Activated CD4-positive, alpha-beta T cell treated with anti-CD3 and anti-CD28 coated beads for 36 hours (primary cell): ENCODE measurements at regions not wholly inside any gene's neighbourhood (a gene's known extent, or its start where the extent isn't known, plus 50 kb on each side); places are given as distances from the start of the nearest gene placed in this dataset.
"Not testable (repeated sequence)": the region's sequence is repeated elsewhere in the genome, so short reads cannot be mapped to it uniquely, and the experiment has no call there.

Experiments
- ATAC-seq: fragments of 200-7000 bp; cut with Tn5 transposase; one replicate; pipeline ENCODE4 v1.10.0; 2021; ENCODE audit warnings: mild to moderate bottlenecking, moderate library complexity
- CTCF ChIA-PET: fragments of 350-600 bp; sonication (Branson Sonifier 250); formaldehyde crosslinking; loops from one replicate; lab custom pipeline; 2021; ENCODE audit warnings: antibody characterized with exemption; lab: Charles Lee
- POLR2A ChIA-PET: fragments of 350-600 bp; sonication (Branson Sonifier 250); formaldehyde crosslinking; loops from one replicate; lab custom pipeline; 2021; ENCODE audit warnings: antibody characterized with exemption, inconsistent platforms; lab: Charles Lee
- DNase-seq: peaks from one replicate; pipeline ENCODE4 v3.0.0-alpha.2; 2020
- H3K27ac Mint-ChIP-seq: one replicate; pipeline ENCODE4 v1.8.0; 2021; ENCODE audit warnings: mixed read lengths
- H3K27me3 Mint-ChIP-seq: one replicate; pipeline ENCODE4 v1.8.0; 2021; ENCODE audit warnings: mixed read lengths
- H3K36me3 Mint-ChIP-seq: one replicate; pipeline ENCODE4 v1.8.0; 2021; ENCODE audit warnings: low read depth, mixed read lengths
- H3K4me1 Mint-ChIP-seq: one replicate; pipeline ENCODE4 v1.8.0; 2021; ENCODE audit warnings: mixed read lengths
- H3K4me3 Mint-ChIP-seq: one replicate; pipeline ENCODE4 v1.8.0; 2021; ENCODE audit warnings: mild to moderate bottlenecking, moderate library complexity, mixed read lengths
- H3K9me3 Mint-ChIP-seq: one replicate; pipeline ENCODE4 v1.8.0; 2021; ENCODE audit warnings: low read depth, mixed read lengths
- intact Hi-C, 2 experiments: fragments of 100-400 bp; cut with DNase I in 1 of 2; cut with micrococcal nuclease in 1 of 2; formaldehyde crosslinking; loops; one replicate each; pipeline versions ENCODE4 v1.14.2 to v1.15.1; 2022 to 2024; cut with DNase I, micrococcal nuclease

DNA sequence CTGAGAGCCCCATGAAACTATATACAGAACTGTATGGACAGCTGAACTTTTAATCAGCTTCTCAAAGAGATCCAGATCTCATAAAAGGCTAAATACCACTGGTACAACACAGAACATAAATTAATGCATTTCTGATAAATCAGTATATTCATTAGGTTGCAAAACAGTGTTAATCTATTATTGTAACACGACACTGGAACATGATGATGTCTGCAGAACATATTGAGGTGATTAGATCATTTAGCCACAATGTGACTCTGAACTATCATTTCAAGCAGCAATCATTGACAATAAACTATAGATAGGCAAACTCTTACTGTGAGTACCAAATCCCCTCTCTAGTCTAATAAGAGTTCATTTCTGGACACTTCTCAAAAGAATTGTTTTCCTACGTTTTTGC lies 50.3 kb downstream of the GASK1B start:
- ChIA-PET POLR2A (no interaction called here), CTCF (no interaction called here)
- no peaks in the 10 kb centered on the region for H3K27me3 Mint-ChIP-seq
- H3K36me3 Mint-ChIP-seq, result no peaks in the 10 kb centered on the region
- intact Hi-C loops, result no loop called here
- no peaks in the 10 kb centered on the region for H3K4me1 Mint-ChIP-seq
- ATAC-seq (no peak), DNase-seq (no peak)
- no peak overlapping the region for H3K27ac Mint-ChIP-seq
- no peaks in the 10 kb centered on the region for H3K9me3 Mint-ChIP-seq
- no peak overlapping the region for H3K4me3 Mint-ChIP-seq

- no peaks in the 10 kb centered on the region for H3K27me3 Mint-ChIP-seq
- H3K27ac Mint-ChIP-seq, result no peak overlapping the region
- POLR2A ChIA-PET, result no interaction called here
- CTCF ChIA-PET, result no interaction called here
- no peaks in the 10 kb centered on the region for H3K9me3 Mint-ChIP-seq
- no peak for DNase-seq
- intact Hi-C loops, result no loop called here
- H3K4me1 Mint-ChIP-seq, result no peaks in the 10 kb centered on the region
- no peak for ATAC-seq
- H3K36me3 Mint-ChIP-seq, result no peaks in the 10 kb centered on the region
- no peak overlapping the region for H3K4me3 Mint-ChIP-seq
Observed at GRCh38 chr4:158121161-158121579, 51.7 kb downstream of the GASK1B start.

GRCh38 chr4:158120645-158121151 lies 52.1 kb downstream of the GASK1B start:
- H3K9me3 Mint-ChIP-seq, DNase-seq, H3K27me3 Mint-ChIP-seq, H3K27ac Mint-ChIP-seq, ATAC-seq, H3K36me3 Mint-ChIP-seq, H3K4me1 Mint-ChIP-seq, POLR2A ChIA-PET, intact Hi-C loops, CTCF ChIA-PET, H3K4me3 Mint-ChIP-seq: not testable (repeated sequence)

GRCh38 chr4:158112611-158113010 lies 60.2 kb downstream of the GASK1B start:
- Mint-ChIP-seq H3K27ac (no peak overlapping the region), H3K4me1 (no peaks in the 10 kb centered on the region), H3K9me3 (no peaks in the 10 kb centered on the region), H3K4me3 (no peak overlapping the region), H3K36me3 (no peaks in the 10 kb centered on the region), H3K27me3 (peaks cover 4% of the 10 kb centered on the region)
- no peak for DNase-seq
- POLR2A ChIA-PET, result no interaction called here
- no peak for ATAC-seq
- intact Hi-C loops, result no loop called here
- CTCF ChIA-PET, result interaction anchor here (0.6 kb wide), 1 partner anchor 1349 kb away, joined by 3 read pairs; no protein-coding TSS in a partner anchor

GRCh38 chr4:158111241-158111640 lies 61.6 kb downstream of the GASK1B start:
- Mint-ChIP-seq H3K9me3 (no peaks in the 10 kb centered on the region), H3K27me3 (peaks cover 4% of the 10 kb centered on the region), H3K27ac (no peak overlapping the region), H3K36me3 (no peaks in the 10 kb centered on the region), H3K4me1 (no peaks in the 10 kb centered on the region), H3K4me3 (no peak overlapping the region)
- ATAC-seq (no peak), DNase-seq (no peak)
- ChIA-PET CTCF (no interaction called here), POLR2A (no interaction called here)
- intact Hi-C loops, result no loop called here

GRCh38 chr4:158102904-158103303 lies 69.9 kb downstream of the GASK1B start:
- intact Hi-C loops, result no loop called here
- Mint-ChIP-seq H3K4me3 (no peak overlapping the region), H3K9me3 (no peaks in the 10 kb centered on the region), H3K27me3 (no peaks in the 10 kb centered on the region), H3K4me1 (no peaks in the 10 kb centered on the region), H3K36me3 (no peaks in the 10 kb centered on the region), H3K27ac (no peak overlapping the region)
- ChIA-PET POLR2A (no interaction called here), CTCF (no interaction called here)
- DNase-seq, result no peak
- ATAC-seq, result no peak

DNA sequence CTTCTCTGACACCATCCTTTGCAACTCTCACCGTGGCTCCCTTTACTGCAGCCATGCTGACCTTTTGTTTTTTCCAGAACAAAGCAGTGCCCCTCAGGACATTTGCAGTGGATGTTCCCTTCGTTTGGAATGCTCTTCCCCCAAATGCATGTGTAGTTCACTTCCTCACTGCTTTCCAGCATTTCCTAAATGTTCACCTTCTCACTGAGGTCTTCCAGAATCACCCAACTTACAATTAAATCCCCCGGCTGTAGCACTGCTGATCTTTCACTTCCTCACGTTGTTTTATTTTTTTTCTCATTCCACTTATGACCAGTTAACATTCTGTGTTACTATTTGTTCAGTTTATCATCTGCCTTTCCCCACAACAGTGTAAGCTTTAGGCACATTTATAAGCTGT lies 73.1 kb downstream of the GASK1B start:
- POLR2A ChIA-PET, result no interaction called here
- intact Hi-C loops, result no loop called here
- H3K27ac Mint-ChIP-seq, result no peak overlapping the region
- H3K36me3 Mint-ChIP-seq, result no peaks in the 10 kb centered on the region
- ATAC-seq (no peak), DNase-seq (no peak)
- no peak overlapping the region for H3K4me3 Mint-ChIP-seq
- CTCF ChIA-PET, result no interaction called here
- H3K4me1 Mint-ChIP-seq, result no peaks in the 10 kb centered on the region
- no peaks in the 10 kb centered on the region for H3K27me3 Mint-ChIP-seq
- H3K9me3 Mint-ChIP-seq, result no peaks in the 10 kb centered on the region

- Mint-ChIP-seq H3K27me3 (no peaks in the 10 kb centered on the region), H3K27ac (no peak overlapping the region), H3K9me3 (no peaks in the 10 kb centered on the region), H3K4me3 (no peak overlapping the region), H3K4me1 (no peaks in the 10 kb centered on the region), H3K36me3 (no peaks in the 10 kb centered on the region)
- ATAC-seq, result no peak
- ChIA-PET CTCF (no interaction called here), POLR2A (no interaction called here)
- DNase-seq, result no peak
- intact Hi-C loops, result no loop called here
Observed at GRCh38 chr4:158098802-158099201, 74.0 kb downstream of the GASK1B start.

- Mint-ChIP-seq H3K4me1 (no peaks in the 10 kb centered on the region), H3K9me3 (no peaks in the 10 kb centered on the region), H3K4me3 (no peak overlapping the region), H3K36me3 (no peaks in the 10 kb centered on the region), H3K27ac (no peak overlapping the region), H3K27me3 (no peaks in the 10 kb centered on the region)
- intact Hi-C loops, result no loop called here
- ChIA-PET POLR2A (no interaction called here), CTCF (no interaction called here)
- ATAC-seq, result no peak
- no peak for DNase-seq
Observed at GRCh38 chr4:158094413-158095134, 78.3 kb downstream of the GASK1B start.

DNA sequence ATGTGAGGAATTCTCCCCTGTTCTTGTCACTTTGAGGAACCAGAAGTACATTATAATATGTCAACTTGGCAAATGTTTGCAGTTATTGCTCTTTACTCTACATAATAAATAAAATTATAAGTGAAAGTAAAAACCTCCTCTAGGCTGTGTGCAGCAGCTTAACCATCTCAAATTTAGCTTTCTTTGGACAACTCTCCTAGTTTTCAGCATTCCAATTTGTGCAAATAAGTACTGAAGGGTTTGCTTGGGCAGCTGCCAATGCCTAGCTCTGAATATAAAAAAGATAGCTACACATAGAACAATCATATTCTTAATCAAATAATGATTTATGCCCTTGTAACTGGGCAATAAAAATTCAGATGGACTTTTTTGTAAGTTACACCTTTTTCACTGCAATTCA lies 82.5 kb downstream of the GASK1B start:
- Mint-ChIP-seq H3K27ac (no peak overlapping the region), H3K4me1 (no peaks in the 10 kb centered on the region), H3K4me3 (no peak overlapping the region), H3K27me3 (no peaks in the 10 kb centered on the region), H3K9me3 (no peaks in the 10 kb centered on the region), H3K36me3 (no peaks in the 10 kb centered on the region)
- ChIA-PET POLR2A (no interaction called here), CTCF (interaction anchor here (0.8 kb wide), 1 partner anchor 606 kb away, joined by 3 read pairs; no protein-coding TSS in a partner anchor)
- DNase-seq (no peak), ATAC-seq (no peak)
- intact Hi-C loops, result no loop called here

DNA sequence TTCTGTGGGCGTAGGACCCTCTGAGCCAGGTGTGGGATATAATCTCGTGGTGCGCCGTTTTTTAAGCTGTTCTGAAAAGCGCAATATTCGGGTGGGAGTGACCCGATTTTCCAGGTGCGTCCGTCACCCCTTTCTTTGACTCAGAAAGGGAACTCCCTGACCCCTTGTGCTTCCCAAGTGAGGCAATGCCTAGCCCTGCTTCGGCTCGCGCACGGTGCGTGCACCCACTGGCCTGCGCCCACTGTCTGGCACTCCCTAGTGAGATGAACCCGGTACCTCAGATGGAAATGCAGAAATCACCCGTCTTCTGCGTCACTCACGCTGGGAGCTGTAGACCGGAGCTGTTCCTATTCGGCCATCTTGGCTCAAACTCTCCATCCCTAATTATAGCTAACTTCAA lies 82.9 kb downstream of the GASK1B start:
- POLR2A ChIA-PET, intact Hi-C loops: not testable (repeated sequence)

DNA sequence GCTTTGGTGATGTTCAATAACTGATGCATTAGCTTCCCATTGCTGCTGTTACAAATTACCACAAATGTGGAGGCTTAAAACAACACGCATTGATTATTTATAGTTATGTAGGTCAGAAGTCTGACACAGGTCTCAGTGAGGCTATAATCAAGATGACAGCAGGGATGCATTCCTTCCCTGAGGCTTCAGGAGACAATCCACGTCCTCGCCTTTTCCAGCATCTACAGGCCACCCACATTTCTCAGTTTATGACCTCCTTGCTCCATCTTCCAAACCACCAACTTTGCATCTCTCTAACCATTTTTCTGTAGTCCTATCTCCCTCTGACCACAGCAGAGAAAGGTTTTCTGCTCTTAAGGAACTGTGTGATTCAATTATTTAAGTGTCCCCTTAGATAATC lies 92.5 kb downstream of the GASK1B start:
- H3K9me3 Mint-ChIP-seq, result no peaks in the 10 kb centered on the region
- no peak overlapping the region for H3K27ac Mint-ChIP-seq
- H3K4me1 Mint-ChIP-seq, result no peaks in the 10 kb centered on the region
- ChIA-PET POLR2A (no interaction called here), CTCF (no interaction called here)
- no peaks in the 10 kb centered on the region for H3K36me3 Mint-ChIP-seq
- DNase-seq, result no peak
- intact Hi-C loops, result no loop called here
- ATAC-seq, result no peak
- no peaks in the 10 kb centered on the region for H3K27me3 Mint-ChIP-seq
- H3K4me3 Mint-ChIP-seq, result no peak overlapping the region

More for the DNA sequence above, 82.9 kb downstream of the GASK1B start:
- H3K4me3 Mint-ChIP-seq, ATAC-seq, H3K27ac Mint-ChIP-seq, H3K27me3 Mint-ChIP-seq, H3K36me3 Mint-ChIP-seq, H3K4me1 Mint-ChIP-seq, DNase-seq, H3K9me3 Mint-ChIP-seq: not testable (repeated sequence)
- CTCF ChIA-PET, result interaction anchor here (0.8 kb wide), 1 partner anchor 606 kb away, joined by 3 read pairs; no protein-coding TSS in a partner anchor
